Right lobe of liver (tissue), 6 donors: ENCODE measurements at regions not wholly inside any gene's neighbourhood (a gene's known extent, or its start where the extent isn't known, plus 50 kb on each side); places are given as distances from the start of the nearest gene placed in this dataset.

ENCODE experiments used
- ATAC-seq, 4 donors: fragments of 200-7000 bp; cut with Tn5 transposase; one replicate each; pipeline ENCODE4 v1.9.1; 2020; ENCODE audit warnings: mild to moderate bottlenecking in 4 of 4, moderate library complexity in 4 of 4
- DNase-seq, 3 donors: peaks; one replicate each; pipeline ENCODE4 v3.0.0-alpha.2; 2020
- H3K27ac ChIP-seq, 3 donors: fragments of 200-600 bp; one replicate each; pipeline ENCODE4 v1.8.0; 2022
- H3K27me3 ChIP-seq, 2 donors: fragments of 200-600 bp; one replicate each; pipeline ENCODE4 v1.8.0; 2022
- H3K36me3 ChIP-seq, 4 donors: fragments of 200-600 bp; sonication (generic) in 1 of 4; one replicate each; pipeline versions ENCODE4 v1.5.1 to v1.8.0; 2017 to 2022; ENCODE audit warnings: control low read depth in 1 of 4
- H3K4me1 ChIP-seq, 4 donors: fragments of 200-600 bp; sonication (generic) in 1 of 4; one replicate each; pipeline versions ENCODE4 v1.5.1 to v1.8.0; 2017 to 2022; ENCODE audit warnings: control low read depth in 1 of 4
- H3K4me3 ChIP-seq, 3 donors: fragments of 200-600 bp; one replicate each; pipeline ENCODE4 v1.8.0; 2022
- H3K9me3 ChIP-seq, 4 donors: fragments of 200-600 bp; sonication (generic) in 1 of 4; one replicate each; pipeline versions ENCODE4 v1.5.1 to v1.8.0; 2017 to 2022; ENCODE audit warnings: control low read depth in 1 of 4
- CTCF ChIP-seq, 4 donors: fragments of 200-600 bp in 3 of 4; fragments of 450-650 bp in 1 of 4; IDR thresholded peaks; one replicate each; pipeline versions ENCODE4 v1.5.1 to v1.8.0; 2016 to 2022; ENCODE audit warnings: antibody characterized with exemption in 4 of 4, mild to moderate bottlenecking in 2 of 4
- POLR2A ChIP-seq: fragments of 450-650 bp; IDR thresholded peaks from one replicate; pipeline ENCODE4 v1.6.1; 2017; ENCODE audit warnings: antibody characterized with exemption, mild to moderate bottlenecking
- WGBS: methylation state at CpG from one replicate; pipeline ENCODE4 v1.1.6; 2018; ENCODE audit warnings: low coverage, low lambda C conversion rate; ENCODE audit not compliant: insufficient coverage; ENCODE audit errors: missing lambda C conversion rate; 5-methylcytosine and 5-hydroxymethylcytosine counted together
- intact Hi-C, 2 donors: fragments of 100-400 bp; cut with DNase I; formaldehyde crosslinking; loops; one replicate each; pipeline versions ENCODE4 v1.11.2 to v1.14.1; 2022
- donor health status: DM: no; HTN: yes; CAD: no.
- donor health status: DM: no; HTN: no; CAD: no.
- donor health status: DM: no; HTN: no; CAD: no.
- donor health status: DM: no; HTN: yes; CAD: no.
- donor health status: DM: no; HTN: yes; CAD: no.

- Histone ChIP-seq H3K4me3 (no peak overlapping the region), H3K36me3 (no peaks in the 10 kb centered on the region), H3K27ac (no peak overlapping the region), H3K27me3 (no peaks in the 10 kb centered on the region), H3K4me1 (no peaks in the 10 kb centered on the region), H3K9me3 (no peaks in the 10 kb centered on the region)
- no peak for DNase-seq
- intact Hi-C loops: no loop called here
- ATAC-seq: no peak
- TF ChIP-seq CTCF (IDR thresholded peaks at IDR 0.05): no peak
- WGBS: 68% methylated on average over 3 of the region's 3 CpGs
Observed at GRCh38 chr9:26012797-26013196, 334.6 kb upstream of the TUSC1 start.

- TF ChIP-seq POLR2A: no peak
- TF ChIP-seq CTCF (IDR thresholded peaks at IDR 0.05): no peak
- Histone ChIP-seq H3K4me3 (no peak overlapping the region), H3K36me3 (no peaks in the 10 kb centered on the region), H3K9me3 (no peaks in the 10 kb centered on the region), H3K27ac (no peak overlapping the region), H3K4me1 (no peaks in the 10 kb centered on the region), H3K27me3 (no peaks in the 10 kb centered on the region)
- WGBS: 15% methylated on average over 5 of the region's 6 CpGs
- DNase-seq (no peak), ATAC-seq (no peak)
- intact Hi-C loops: no loop called here
Observed at GRCh38 chr9:25994605-25995004, 316.4 kb upstream of the TUSC1 start.

- 40% methylated on average over 1 of the region's 1 CpG for WGBS
- no peak overlapping the region for H3K4me3 ChIP-seq
- H3K9me3 ChIP-seq: no peaks in the 10 kb centered on the region
- no peak for ATAC-seq
- H3K4me1 ChIP-seq: no peaks in the 10 kb centered on the region
- no peaks in the 10 kb centered on the region for H3K27me3 ChIP-seq
- intact Hi-C loops: no loop called here
- TF ChIP-seq POLR2A (no peak), CTCF (IDR thresholded peaks at IDR 0.05) (no peak)
- H3K36me3 ChIP-seq: no peaks in the 10 kb centered on the region
- H3K27ac ChIP-seq: no peak overlapping the region
- DNase-seq: no peak
Observed at GRCh38 chr9:25990376-25990775, 312.1 kb upstream of the TUSC1 start.

GRCh38 chr9:25975667-25976066, 297.4 kb upstream of the TUSC1 start:
- TF ChIP-seq CTCF (IDR thresholded peaks at IDR 0.05) (no peak), POLR2A (no peak)
- no peaks in the 10 kb centered on the region for H3K9me3 ChIP-seq
- DNase-seq (no peak), ATAC-seq (no peak)
- intact Hi-C loops: no loop called here
- no peak overlapping the region for H3K4me3 ChIP-seq
- no peaks in the 10 kb centered on the region for H3K4me1 ChIP-seq
- WGBS: 76% methylated on average over 1 of the region's 1 CpG
- no peaks in the 10 kb centered on the region for H3K36me3 ChIP-seq
- no peaks in the 10 kb centered on the region for H3K27me3 ChIP-seq
- no peak overlapping the region for H3K27ac ChIP-seq

- intact Hi-C loops: no loop called here
- DNase-seq: no peak
Observed at GRCh38 chr9:25964239-25964638, 286.0 kb upstream of the TUSC1 start.

More at GRCh38 chr9:25964239-25964638, 286.0 kb upstream of the TUSC1 start:
- no peak for TF ChIP-seq POLR2A
- TF ChIP-seq CTCF (IDR thresholded peaks at IDR 0.05): peak; percentile 16 to 36 (median 23)
- WGBS: 38% methylated on average over 3 of the region's 3 CpGs
- H3K36me3 ChIP-seq: no peaks in the 10 kb centered on the region
- H3K4me3 ChIP-seq: no peak overlapping the region
- ATAC-seq: peak; percentile 23 to 37 (median 30)
- no peaks in the 10 kb centered on the region for H3K9me3 ChIP-seq
- H3K27me3 ChIP-seq: no peaks in the 10 kb centered on the region
- no peaks in the 10 kb centered on the region for H3K4me1 ChIP-seq
- H3K27ac ChIP-seq: no peak overlapping the region
